PC-9 (cell line): ENCODE measurements at regions not wholly inside any gene's neighbourhood (a gene's known extent, or its start where the extent isn't known, plus 50 kb on each side); places are given as distances from the start of the nearest gene placed in this dataset.

Experiments used
- EZH2 ChIP-seq: fragments of 200-600 bp; sonication (generic); IDR thresholded peaks from 2 replicates; pipeline ENCODE4 v1.8.0; 2017; ENCODE audit warnings: antibody characterized with exemption, low read depth
- TF ChIP-seq, protein P1 (sequence below): fragments of 200-600 bp; sonication (generic); conservative IDR thresholded peaks from 2 replicates; pipeline ENCODE4 v1.6.1; 2017; ENCODE audit warnings: mixed run types, antibody characterized with exemption, mild to moderate bottlenecking, moderate library complexity

DNA sequence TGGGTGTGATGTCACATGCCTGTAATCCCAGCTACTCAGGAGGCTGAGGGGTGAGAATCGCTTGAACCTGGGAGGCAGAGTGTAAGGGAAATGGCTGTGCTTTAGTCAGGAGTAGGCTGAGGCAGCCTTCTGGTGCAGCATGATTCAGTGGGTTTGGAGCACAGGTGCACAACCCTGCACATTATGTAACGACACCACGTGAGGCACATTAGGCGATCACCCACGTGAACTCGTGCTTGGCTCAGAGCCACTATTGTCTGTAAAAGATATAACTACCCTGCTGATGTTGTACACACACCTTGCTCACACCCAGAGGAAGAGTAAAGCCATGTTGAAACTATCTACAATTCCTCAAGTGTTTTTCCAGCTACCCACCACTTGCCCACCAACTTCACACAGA lies 54.8 kb upstream of the ZC3H15 start:
- TF ChIP-seq, protein P1, sequence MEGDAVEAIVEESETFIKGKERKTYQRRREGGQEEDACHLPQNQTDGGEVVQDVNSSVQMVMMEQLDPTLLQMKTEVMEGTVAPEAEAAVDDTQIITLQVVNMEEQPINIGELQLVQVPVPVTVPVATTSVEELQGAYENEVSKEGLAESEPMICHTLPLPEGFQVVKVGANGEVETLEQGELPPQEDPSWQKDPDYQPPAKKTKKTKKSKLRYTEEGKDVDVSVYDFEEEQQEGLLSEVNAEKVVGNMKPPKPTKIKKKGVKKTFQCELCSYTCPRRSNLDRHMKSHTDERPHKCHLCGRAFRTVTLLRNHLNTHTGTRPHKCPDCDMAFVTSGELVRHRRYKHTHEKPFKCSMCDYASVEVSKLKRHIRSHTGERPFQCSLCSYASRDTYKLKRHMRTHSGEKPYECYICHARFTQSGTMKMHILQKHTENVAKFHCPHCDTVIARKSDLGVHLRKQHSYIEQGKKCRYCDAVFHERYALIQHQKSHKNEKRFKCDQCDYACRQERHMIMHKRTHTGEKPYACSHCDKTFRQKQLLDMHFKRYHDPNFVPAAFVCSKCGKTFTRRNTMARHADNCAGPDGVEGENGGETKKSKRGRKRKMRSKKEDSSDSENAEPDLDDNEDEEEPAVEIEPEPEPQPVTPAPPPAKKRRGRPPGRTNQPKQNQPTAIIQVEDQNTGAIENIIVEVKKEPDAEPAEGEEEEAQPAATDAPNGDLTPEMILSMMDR, result no peak
- no peak for TF ChIP-seq EZH2
